ENCODE measurements at regions not wholly inside any gene's neighbourhood (a gene's known extent, or its start where the extent isn't known, plus 50 kb on each side); places are given as distances from the start of the nearest gene placed in this dataset.

DNA sequence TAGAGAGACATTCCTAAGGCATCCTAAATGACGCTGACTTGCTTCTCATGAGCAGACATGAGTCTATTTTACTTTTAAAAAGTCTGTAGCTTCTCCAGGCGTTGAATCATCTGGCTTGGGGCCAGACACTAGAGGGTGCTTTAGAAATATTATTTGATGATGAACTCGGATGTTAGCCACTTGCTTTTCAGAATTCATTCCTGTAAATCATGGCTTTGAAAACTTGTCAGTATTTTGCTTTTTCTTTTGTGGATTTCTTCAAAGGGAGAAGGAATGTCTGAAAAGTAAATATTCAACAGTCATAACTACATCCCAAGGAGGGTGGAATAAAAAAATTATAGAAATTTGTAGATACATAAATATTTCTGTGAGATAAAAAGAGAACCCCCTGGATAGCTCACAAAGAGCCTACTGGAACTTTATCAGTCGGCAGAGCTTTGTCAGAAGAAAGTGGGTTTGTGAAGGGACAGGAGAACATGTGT lies 370.8 kb downstream of the OSR1 start:
- H3K27ac ChIP-seq: no peak overlapping the region
- H3K36me3 ChIP-seq: no peaks in the 10 kb centered on the region
- peaks cover 0 to 30% (median 0%) of the 10 kb centered on the region in 4 donors for H3K4me1 ChIP-seq
- peak; percentile 76 to 97 for DNase-seq (ENCODE audit: low spot score in 2 of 2)
- WGBS, 2 donors: 13 to 14% methylated on average over 4 of the region's 4 CpGs
- TF ChIP-seq POLR2A (IDR thresholded peaks at IDR 0.05) (no peak), EP300 (IDR thresholded peaks at IDR 0.05) (peak in 1 of 2 donors; percentile 64)
- TF ChIP-seq, protein P1, sequence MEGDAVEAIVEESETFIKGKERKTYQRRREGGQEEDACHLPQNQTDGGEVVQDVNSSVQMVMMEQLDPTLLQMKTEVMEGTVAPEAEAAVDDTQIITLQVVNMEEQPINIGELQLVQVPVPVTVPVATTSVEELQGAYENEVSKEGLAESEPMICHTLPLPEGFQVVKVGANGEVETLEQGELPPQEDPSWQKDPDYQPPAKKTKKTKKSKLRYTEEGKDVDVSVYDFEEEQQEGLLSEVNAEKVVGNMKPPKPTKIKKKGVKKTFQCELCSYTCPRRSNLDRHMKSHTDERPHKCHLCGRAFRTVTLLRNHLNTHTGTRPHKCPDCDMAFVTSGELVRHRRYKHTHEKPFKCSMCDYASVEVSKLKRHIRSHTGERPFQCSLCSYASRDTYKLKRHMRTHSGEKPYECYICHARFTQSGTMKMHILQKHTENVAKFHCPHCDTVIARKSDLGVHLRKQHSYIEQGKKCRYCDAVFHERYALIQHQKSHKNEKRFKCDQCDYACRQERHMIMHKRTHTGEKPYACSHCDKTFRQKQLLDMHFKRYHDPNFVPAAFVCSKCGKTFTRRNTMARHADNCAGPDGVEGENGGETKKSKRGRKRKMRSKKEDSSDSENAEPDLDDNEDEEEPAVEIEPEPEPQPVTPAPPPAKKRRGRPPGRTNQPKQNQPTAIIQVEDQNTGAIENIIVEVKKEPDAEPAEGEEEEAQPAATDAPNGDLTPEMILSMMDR (IDR thresholded peaks at IDR 0.05): peak in 3 of 5 experiments; percentile 9 to 27 (median 9)
- no peaks in the 10 kb centered on the region for H3K27me3 ChIP-seq
- no peak overlapping the region for H3K4me3 ChIP-seq
- H3K9me3 ChIP-seq: no peaks in the 10 kb centered on the region

DNA sequence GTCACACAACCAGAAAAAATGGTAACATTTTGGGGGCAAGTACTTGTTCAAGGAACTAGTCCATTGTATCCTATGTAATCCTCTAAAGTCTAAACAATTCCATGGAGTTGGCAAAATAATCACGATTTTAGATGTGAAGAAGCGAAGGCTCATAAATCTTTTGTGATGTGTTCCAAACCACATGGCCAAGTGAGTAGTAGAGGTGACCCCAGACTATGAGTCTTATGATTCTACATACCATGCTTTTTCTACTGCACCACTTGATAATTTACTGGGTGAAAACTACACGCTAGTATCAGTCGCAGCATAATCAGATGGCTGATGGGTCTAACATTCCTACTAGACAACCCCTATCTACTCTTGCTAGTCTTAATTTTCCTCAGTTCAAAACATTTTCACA lies 371.4 kb downstream of the OSR1 start:
- H3K27me3 ChIP-seq: no peaks in the 10 kb centered on the region
- H3K4me3 ChIP-seq: no peak overlapping the region
- H3K4me1 ChIP-seq: peaks cover 0 to 28% (median 0%) of the 10 kb centered on the region in 4 donors
- no peaks in the 10 kb centered on the region for H3K36me3 ChIP-seq
- TF ChIP-seq EP300 (IDR thresholded peaks at IDR 0.05): no peak
- TF ChIP-seq, protein P1 (IDR thresholded peaks at IDR 0.05): no peak
- TF ChIP-seq POLR2A (IDR thresholded peaks at IDR 0.05): no peak
- DNase-seq (ENCODE audit: low spot score in 2 of 2): no peak
- H3K9me3 ChIP-seq: no peaks in the 10 kb centered on the region
- WGBS, 2 donors: 91 to 95% methylated on average over 4 of the region's 4 CpGs
- no peak overlapping the region for H3K27ac ChIP-seq

DNA sequence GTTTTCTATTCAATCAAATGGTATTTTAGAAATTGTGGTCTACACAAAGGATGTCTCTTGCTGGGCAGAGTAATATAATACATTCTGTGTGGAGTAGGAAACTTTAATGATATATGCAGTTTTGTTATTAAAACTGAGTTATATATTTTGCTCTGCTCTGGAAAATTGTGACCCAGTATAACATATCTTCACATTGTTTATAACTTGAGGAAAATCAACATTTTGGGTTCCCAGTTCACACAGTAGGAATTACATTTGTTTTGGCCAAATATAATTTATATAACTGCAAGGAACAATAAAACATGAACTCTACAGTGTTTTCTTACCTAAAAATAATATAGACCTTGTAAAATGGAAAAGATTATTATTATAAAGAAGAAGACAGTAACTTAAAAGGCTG lies 372.4 kb downstream of the OSR1 start:
- Histone ChIP-seq H3K27me3 (no peaks in the 10 kb centered on the region), H3K36me3 (no peaks in the 10 kb centered on the region), H3K4me1 (peaks cover 0 to 19% (median 0%) of the 10 kb centered on the region in 4 donors), H3K9me3 (no peaks in the 10 kb centered on the region), H3K27ac (no peak overlapping the region), H3K4me3 (no peak overlapping the region)
- no peak for DNase-seq (ENCODE audit: low spot score in 2 of 2)
- TF ChIP-seq, protein P1 (IDR thresholded peaks at IDR 0.05): no peak
- no peak for TF ChIP-seq POLR2A (IDR thresholded peaks at IDR 0.05)
- TF ChIP-seq EP300 (IDR thresholded peaks at IDR 0.05): no peak

DNA sequence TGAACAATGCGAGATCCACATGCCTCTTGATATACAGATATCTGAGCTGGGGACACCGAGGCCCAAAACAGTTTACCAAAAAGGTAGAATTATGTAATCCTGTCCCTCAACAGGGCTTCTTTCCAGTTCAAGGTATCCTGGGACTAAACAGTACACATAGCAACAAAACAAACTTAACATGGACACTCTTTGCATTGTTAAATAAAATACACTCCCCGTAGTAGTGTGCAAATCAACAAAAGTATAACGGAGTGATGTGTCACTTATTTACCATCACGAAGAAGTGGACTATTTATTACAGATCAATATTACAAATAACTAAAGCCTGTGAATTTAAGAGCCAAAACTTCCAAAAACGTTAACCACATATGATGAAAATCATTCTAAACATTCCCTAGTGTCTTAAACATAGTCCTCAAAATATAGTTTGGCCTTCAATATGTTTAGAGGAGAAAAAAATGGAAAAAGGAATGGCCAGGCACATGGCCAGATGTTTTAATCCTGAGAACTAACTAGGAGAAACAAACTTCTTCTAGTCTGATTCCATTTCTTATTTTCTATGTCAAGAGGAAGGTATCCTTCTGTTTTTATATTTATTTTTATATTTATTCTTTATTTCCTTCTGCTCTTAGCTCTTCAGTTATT lies 377.5 kb downstream of the OSR1 start:
- Histone ChIP-seq H3K4me1 (no peaks in the 10 kb centered on the region), H3K27ac (no peak overlapping the region)
- 75 to 80% methylated on average over 6 of the region's 6 CpGs for WGBS, 2 donors

More for the DNA sequence above, 377.5 kb downstream of the OSR1 start:
- Histone ChIP-seq H3K27me3 (no peaks in the 10 kb centered on the region), H3K36me3 (no peaks in the 10 kb centered on the region), H3K4me3 (no peak overlapping the region), H3K9me3 (no peaks in the 10 kb centered on the region)
- DNase-seq (ENCODE audit: low spot score in 2 of 2): no peak
- TF ChIP-seq, protein P1 (IDR thresholded peaks at IDR 0.05): no peak
- no peak for TF ChIP-seq POLR2A (IDR thresholded peaks at IDR 0.05)
- TF ChIP-seq EP300 (IDR thresholded peaks at IDR 0.05): no peak
